ENCODE measurements at regions not wholly inside any gene's neighbourhood (a gene's known extent, or its start where the extent isn't known, plus 50 kb on each side); places are given as distances from the start of the nearest gene placed in this dataset.

GRCh38 chr12:90327793-90328743, 619.4 kb upstream of the ATP2B1 start:
- no peak overlapping the region for H3K4me3 ChIP-seq (ENCODE audit: low read depth, low read length)
- TF ChIP-seq CTCF (IDR thresholded peaks at IDR 0.05; ENCODE audit: insufficient read depth, low read depth, low read length), result no peak
- no peak for DNase-seq (ENCODE audit: low read depth)

DNA sequence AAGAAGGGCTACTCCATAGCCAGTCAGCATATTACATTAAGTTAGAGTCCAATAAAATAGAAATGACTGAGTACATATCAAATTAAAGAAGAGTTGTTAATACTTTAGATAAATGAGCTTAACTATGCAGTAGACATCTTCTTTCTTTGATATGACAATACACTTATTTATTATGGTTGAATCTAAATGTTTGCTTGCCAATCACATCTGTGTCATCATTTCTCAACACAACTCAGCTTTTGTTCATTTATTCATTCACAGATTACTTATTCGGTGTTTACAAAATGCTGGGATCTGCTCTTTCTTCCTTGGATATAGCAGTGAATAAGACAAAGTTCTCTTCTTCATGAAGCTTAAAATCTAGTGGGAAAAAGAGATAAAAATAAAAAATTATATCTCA, 614.6 kb upstream of the ATP2B1 start:
- TF ChIP-seq CTCF (IDR thresholded peaks at IDR 0.05; ENCODE audit: insufficient read depth, low read depth, low read length), result no peak
- no peak overlapping the region for H3K4me3 ChIP-seq (ENCODE audit: low read depth, low read length)
- no peak for DNase-seq (ENCODE audit: low read depth)

- no peak overlapping the region for H3K4me3 ChIP-seq (ENCODE audit: low read depth, low read length)
- TF ChIP-seq CTCF (IDR thresholded peaks at IDR 0.05; ENCODE audit: insufficient read depth, low read depth, low read length), result no peak
- DNase-seq (ENCODE audit: low read depth), result no peak
Observed at GRCh38 chr12:90322006-90322405, 613.4 kb upstream of the ATP2B1 start.

DNA sequence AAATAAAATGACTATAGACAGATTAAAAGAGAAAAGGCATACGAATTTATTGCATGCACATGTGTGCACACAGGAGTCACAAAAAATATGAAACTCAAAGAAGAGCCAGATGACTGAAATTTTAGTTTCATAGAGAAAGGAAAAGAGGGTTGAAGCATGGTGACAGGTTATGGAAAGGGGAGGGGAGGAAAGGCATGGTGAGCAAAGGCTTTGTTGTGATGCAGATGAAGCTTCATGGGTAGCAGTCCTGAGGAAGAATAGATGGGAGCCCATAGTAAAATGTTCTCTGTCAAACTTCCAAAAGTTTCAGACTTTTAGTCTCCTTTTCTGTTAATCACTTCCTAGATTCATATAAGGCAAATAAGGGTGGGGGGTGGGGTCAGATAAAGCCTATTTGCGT, 612.7 kb upstream of the ATP2B1 start:
- no peak for TF ChIP-seq CTCF (IDR thresholded peaks at IDR 0.05; ENCODE audit: insufficient read depth, low read depth, low read length)
- DNase-seq (ENCODE audit: low read depth), result no peak
- H3K4me3 ChIP-seq (ENCODE audit: low read depth, low read length), result no peak overlapping the region

- H3K4me3 ChIP-seq (ENCODE audit: low read depth, low read length), result no peak overlapping the region
- no peak for TF ChIP-seq CTCF (IDR thresholded peaks at IDR 0.05; ENCODE audit: insufficient read depth, low read depth, low read length)
- DNase-seq (ENCODE audit: low read depth), result no peak
Observed at GRCh38 chr12:90311561-90311960, 602.9 kb upstream of the ATP2B1 start.

- H3K4me3 ChIP-seq (ENCODE audit: low read depth, low read length), result no peak overlapping the region
- DNase-seq (ENCODE audit: low read depth), result no peak
- TF ChIP-seq CTCF (IDR thresholded peaks at IDR 0.05; ENCODE audit: insufficient read depth, low read depth, low read length), result no peak
Observed at GRCh38 chr12:90305379-90305778, 596.7 kb upstream of the ATP2B1 start.
